MM.1S (cell line): ENCODE measurements at regions not wholly inside any gene's neighbourhood (a gene's known extent, or its start where the extent isn't known, plus 50 kb on each side); places are given as distances from the start of the nearest gene placed in this dataset.

Experiments
- DNase-seq: peaks from one replicate; pipeline ENCODE4 v3.0.0-alpha.2; 2015
- H2AFZ ChIP-seq: fragments of 300-600 bp; sonication (generic); 2 replicates; pipeline ENCODE4 v1.6.0; 2016; ENCODE audit warnings: antibody characterized with exemption, low read length
- H3F3A ChIP-seq: fragments of 300-600 bp; sonication (generic); 2 replicates; pipeline ENCODE4 v1.6.1; 2016; ENCODE audit warnings: mild to moderate bottlenecking, antibody characterized with exemption, low read length, moderate library complexity, mixed read lengths; ENCODE audit not compliant: insufficient read depth
- H3K27ac ChIP-seq: fragments of 300-600 bp; sonication (generic); 2 replicates; pipeline ENCODE4 v1.5.1; 2016; ENCODE audit warnings: mild to moderate bottlenecking, low read length
- H3K27me3 ChIP-seq: fragments of 300-600 bp; sonication (generic); replicated peaks from 2 replicates; pipeline ENCODE4 v1.6.0; 2016; ENCODE audit warnings: low read length; ENCODE audit not compliant: insufficient read depth
- H3K36me3 ChIP-seq: fragments of 300-600 bp; sonication (generic); replicated peaks from 2 replicates; pipeline ENCODE4 v1.6.1; 2016; ENCODE audit warnings: mild to moderate bottlenecking, low read length, mixed read lengths; ENCODE audit not compliant: insufficient read depth
- H3K4me1 ChIP-seq: fragments of 300-600 bp; sonication (generic); 2 replicates; pipeline ENCODE4 v1.6.1; 2016; ENCODE audit warnings: low read length, mixed read lengths
- H3K4me2 ChIP-seq: fragments of 300-600 bp; sonication (generic); 2 replicates; pipeline ENCODE4 v1.6.0; 2016; ENCODE audit warnings: low read depth, low read length
- H3K4me3 ChIP-seq: fragments of 300-600 bp; sonication (generic); 2 replicates; pipeline ENCODE4 v1.5.1; 2016; ENCODE audit warnings: low read length, mixed read lengths
- H3K79me2 ChIP-seq: fragments of 300-600 bp; sonication (generic); 2 replicates; pipeline ENCODE4 v1.6.1; 2016; ENCODE audit warnings: mixed run types, low read length, mixed read lengths
- H3K9ac ChIP-seq: fragments of 300-600 bp; sonication (generic); 2 replicates; pipeline ENCODE4 v1.6.1; 2016; ENCODE audit warnings: low read length, mixed read lengths
- H3K9me2 ChIP-seq: fragments of 300-600 bp; sonication (generic); replicated peaks from 2 replicates; pipeline ENCODE4 v1.6.1; 2016; ENCODE audit warnings: mild to moderate bottlenecking, low read length, mixed read lengths; ENCODE audit not compliant: insufficient read depth
- H3K9me3 ChIP-seq: fragments of 300-600 bp; sonication (generic); replicated peaks from 2 replicates; pipeline ENCODE4 v1.6.1; 2016; ENCODE audit warnings: mild to moderate bottlenecking, low read length, mixed read lengths; ENCODE audit not compliant: insufficient read depth
- H4K20me1 ChIP-seq: fragments of 300-600 bp; sonication (generic); 2 replicates; pipeline ENCODE4 v1.6.1; 2016; ENCODE audit warnings: mild to moderate bottlenecking, low read length, moderate library complexity, mixed read lengths; ENCODE audit not compliant: insufficient read depth
- CTCF ChIP-seq: fragments of 300-600 bp; sonication (generic); IDR thresholded peaks from 2 replicates; pipeline ENCODE4 v1.5.1; 2016; ENCODE audit warnings: antibody characterized with exemption, low read length, mixed read lengths
- EZH2 ChIP-seq: fragments of 300-600 bp; sonication (generic); optimal IDR thresholded peaks from 2 replicates; pipeline ENCODE3; 2017; ENCODE audit warnings: low read depth, mild to moderate bottlenecking, antibody characterized with exemption, low read length, mixed read lengths
- EZH2phosphoT487 ChIP-seq: fragments of 300-600 bp; sonication (generic); IDR thresholded peaks from 2 replicates; pipeline ENCODE4 v1.6.1; 2018; ENCODE audit warnings: antibody characterized with exemption, low read length

GRCh38 chr16:54381601-54382313 lies 95.2 kb upstream of the IRX3 start:
- H3K27ac ChIP-seq = no peak overlapping the region
- H3K27me3 ChIP-seq = no peaks in the 10 kb centered on the region
- no peaks in the 10 kb centered on the region for H3K36me3 ChIP-seq
- no peaks in the 10 kb centered on the region for H3F3A ChIP-seq
- H3K4me1 ChIP-seq = no peaks in the 10 kb centered on the region
- no peak overlapping the region for H3K9ac ChIP-seq
- no peaks in the 10 kb centered on the region for H3K9me3 ChIP-seq
- H3K79me2 ChIP-seq = no peaks in the 10 kb centered on the region
- no peaks in the 10 kb centered on the region for H4K20me1 ChIP-seq
- TF ChIP-seq EZH2phosphoT487 = no peak
- no peak overlapping the region for H2AFZ ChIP-seq
- DNase-seq = no peak
- no peak overlapping the region for H3K4me2 ChIP-seq
- no peak overlapping the region for H3K4me3 ChIP-seq
- H3K9me2 ChIP-seq = no peaks in the 10 kb centered on the region

- Histone ChIP-seq H3K79me2 (no peaks in the 10 kb centered on the region), H3K27ac (no peak overlapping the region), H3K36me3 (no peaks in the 10 kb centered on the region), H3K9me2 (no peaks in the 10 kb centered on the region), H3K9me3 (no peaks in the 10 kb centered on the region), H3K9ac (no peak overlapping the region), H3K4me1 (no peaks in the 10 kb centered on the region), H3K27me3 (no peaks in the 10 kb centered on the region), H4K20me1 (no peaks in the 10 kb centered on the region), H3K4me2 (no peak overlapping the region), H3K4me3 (no peak overlapping the region), H3F3A (no peaks in the 10 kb centered on the region), H2AFZ (no peak overlapping the region)
- TF ChIP-seq CTCF (no peak), EZH2phosphoT487 (no peak), EZH2 (no peak)
- DNase-seq = no peak
These were observed 88.5 kb upstream of the IRX3 start for GRCh38 chr16:54375071-54375470.

GRCh38 chr16:54373534-54374520 lies 87.2 kb upstream of the IRX3 start:
- H3K4me2 ChIP-seq = peak overlapping the region; percentile 7; the same call in 1 of the 2 replicates

More at GRCh38 chr16:54373534-54374520, 87.2 kb upstream of the IRX3 start:
- H3K27ac ChIP-seq = no peak overlapping the region
- no peak overlapping the region for H3K4me3 ChIP-seq
- H3K9me2 ChIP-seq = no peaks in the 10 kb centered on the region
- TF ChIP-seq EZH2 (no peak), EZH2phosphoT487 (no peak), CTCF (no peak)
- H2AFZ ChIP-seq = no peak overlapping the region
- no peaks in the 10 kb centered on the region for H3K79me2 ChIP-seq
- peak; percentile 49 for DNase-seq
- H4K20me1 ChIP-seq = no peaks in the 10 kb centered on the region
- H3K9ac ChIP-seq = no peak overlapping the region
- no peaks in the 10 kb centered on the region for H3K9me3 ChIP-seq
- H3K36me3 ChIP-seq = no peaks in the 10 kb centered on the region
- H3F3A ChIP-seq = no peaks in the 10 kb centered on the region
- H3K4me1 ChIP-seq = no peaks in the 10 kb centered on the region
- no peaks in the 10 kb centered on the region for H3K27me3 ChIP-seq
